GM21515 (cell line): ENCODE measurements at regions not wholly inside any gene's neighbourhood (a gene's known extent, or its start where the extent isn't known, plus 50 kb on each side); places are given as distances from the start of the nearest gene placed in this dataset.
"Not testable (repeated sequence)": the region's sequence is repeated elsewhere in the genome, so short reads cannot be mapped to it uniquely, and the experiment has no call there.

Source experiments
- ATAC-seq: cut with Tn5 transposase; IDR thresholded peaks from one replicate; pipeline ENCODE4 v1.9.1; 2021; ENCODE audit not compliant: unreplicated experiment

- no peak for ATAC-seq
These were observed 96.1 kb upstream of the DPT start for GRCh38 chr1:168825129-168825528.

GRCh38 chr1:168825820-168826219, 96.8 kb upstream of the DPT start:
- no peak for ATAC-seq

GRCh38 chr1:168826269-168826668, 97.3 kb upstream of the DPT start:
- ATAC-seq: no peak

DNA sequence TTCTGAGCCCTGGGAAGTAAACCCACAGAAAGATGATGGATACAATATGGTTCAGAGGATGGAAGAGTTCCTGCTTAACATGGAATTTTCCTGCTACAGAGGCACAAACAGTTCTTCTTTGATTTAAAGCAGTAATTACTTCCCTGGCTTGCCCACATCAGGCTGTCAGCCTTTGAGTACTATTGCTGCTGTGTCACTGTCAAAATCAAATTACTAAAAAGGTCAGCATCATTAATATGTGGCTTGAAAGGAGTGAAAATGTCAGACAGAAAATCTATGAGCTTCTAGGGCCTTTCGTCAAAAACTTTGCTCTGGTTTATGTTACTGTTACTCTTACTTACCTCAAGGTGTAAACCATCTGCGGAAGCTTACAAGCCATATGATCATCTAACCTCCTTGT, 98.6 kb upstream of the DPT start:
- no peak for ATAC-seq

- ATAC-seq: no peak
These were observed 100.9 kb upstream of the DPT start for GRCh38 chr1:168829876-168830275.

DNA sequence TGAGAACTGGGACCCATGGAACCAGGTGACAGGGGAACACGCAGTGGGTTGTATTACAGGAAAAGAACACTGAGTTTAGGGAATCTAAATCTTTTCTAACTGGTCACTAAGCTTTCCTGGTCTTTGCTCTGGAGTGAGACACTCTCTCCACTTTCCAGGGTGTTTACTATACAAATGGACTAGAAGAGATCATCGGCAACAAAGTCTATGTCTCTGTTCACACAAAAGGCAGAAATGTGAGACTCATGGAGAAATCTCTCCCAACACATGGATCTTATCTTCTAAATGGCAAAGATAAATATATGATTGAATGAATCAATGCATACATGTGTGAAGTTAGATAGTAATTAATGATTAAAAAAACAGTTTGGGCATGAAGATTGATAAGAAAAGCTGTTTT, 101.6 kb upstream of the DPT start:
- no peak for ATAC-seq

GRCh38 chr1:168832661-168833060, 103.7 kb upstream of the DPT start:
- no peak for ATAC-seq

DNA sequence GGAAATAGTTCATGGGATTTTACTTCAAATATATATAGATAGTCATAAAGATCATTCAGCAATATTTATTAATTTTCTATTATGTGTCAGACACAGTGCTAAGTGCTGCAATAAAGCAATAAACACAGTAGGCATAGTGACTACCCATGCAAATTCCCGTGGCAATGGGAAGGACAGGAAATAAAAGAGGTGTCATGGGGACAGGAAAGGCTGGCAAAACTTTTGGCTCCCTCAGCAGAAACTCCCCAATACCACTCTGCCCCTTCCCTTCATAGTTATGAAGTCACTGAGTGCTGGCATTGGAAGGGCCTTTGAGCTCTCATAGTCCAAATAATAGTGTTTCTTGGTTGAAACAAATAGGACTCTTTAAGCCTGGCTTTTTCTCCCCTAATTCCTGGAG, 104.4 kb upstream of the DPT start:
- ATAC-seq: no peak

DNA sequence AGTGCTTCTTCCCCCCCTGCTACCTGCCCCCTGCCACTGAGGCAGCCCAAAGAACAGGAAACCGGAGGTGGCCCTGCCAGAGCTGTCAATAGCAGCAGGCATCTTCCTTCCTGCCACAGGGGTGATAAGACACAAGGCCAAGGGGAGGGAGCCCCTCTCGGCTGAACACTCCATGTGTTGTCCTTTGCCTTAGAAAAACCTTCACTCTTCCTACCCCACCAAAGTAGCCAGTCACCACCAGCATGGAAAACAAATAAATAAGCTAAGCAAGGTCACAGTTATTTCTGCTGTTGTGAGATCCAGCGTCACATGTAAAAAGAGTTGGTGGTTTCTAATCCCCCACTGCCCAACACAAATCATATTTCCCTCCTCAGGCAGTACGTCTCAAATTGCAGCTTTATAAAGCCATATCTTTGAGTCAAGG, 104.8 kb upstream of the DPT start:
- ATAC-seq: no peak

GRCh38 chr1:168834225-168834872, 105.3 kb upstream of the DPT start:
- ATAC-seq: no peak

DNA sequence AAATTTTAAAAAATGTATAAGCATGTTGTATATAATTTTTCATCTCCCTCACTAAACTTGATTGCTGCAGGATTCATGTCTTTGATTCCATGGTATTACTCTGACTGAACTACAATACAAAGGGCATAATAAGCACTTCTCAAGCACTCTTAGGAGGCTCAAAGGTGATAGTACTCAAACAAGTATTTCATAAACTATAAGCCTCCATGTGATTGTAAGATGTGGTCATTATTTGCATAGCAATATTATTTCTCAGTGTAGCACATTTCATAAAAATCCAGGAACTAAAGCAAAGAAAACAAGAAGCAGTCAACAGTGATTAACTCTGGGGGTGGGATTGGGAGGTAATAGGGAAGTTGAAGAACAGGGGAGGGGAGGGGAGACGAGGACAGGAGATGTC, 106.2 kb upstream of the DPT start:
- no peak for ATAC-seq

- no peak for ATAC-seq
These were observed 106.8 kb upstream of the DPT start for GRCh38 chr1:168835791-168836190.

DNA sequence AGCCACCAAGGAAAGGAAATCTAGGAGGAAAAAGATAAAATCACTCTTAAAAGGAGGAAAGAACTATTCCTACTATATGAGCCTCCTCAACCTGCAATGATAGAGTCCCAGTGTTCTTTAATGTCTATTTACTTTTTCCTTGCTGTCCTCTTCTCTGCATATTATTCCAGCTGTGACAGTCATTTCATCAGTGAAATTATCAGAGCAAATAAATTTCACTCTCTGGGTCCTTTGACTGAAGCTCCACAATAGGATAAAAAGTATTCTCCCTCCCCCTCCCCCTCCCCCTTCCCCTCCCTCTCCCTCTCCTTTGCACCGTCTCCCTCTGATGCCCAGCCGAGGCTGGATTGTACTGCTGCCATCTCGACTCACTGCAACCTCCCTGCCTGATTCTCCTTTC, 107.5 kb upstream of the DPT start:
- ATAC-seq: no peak

DNA sequence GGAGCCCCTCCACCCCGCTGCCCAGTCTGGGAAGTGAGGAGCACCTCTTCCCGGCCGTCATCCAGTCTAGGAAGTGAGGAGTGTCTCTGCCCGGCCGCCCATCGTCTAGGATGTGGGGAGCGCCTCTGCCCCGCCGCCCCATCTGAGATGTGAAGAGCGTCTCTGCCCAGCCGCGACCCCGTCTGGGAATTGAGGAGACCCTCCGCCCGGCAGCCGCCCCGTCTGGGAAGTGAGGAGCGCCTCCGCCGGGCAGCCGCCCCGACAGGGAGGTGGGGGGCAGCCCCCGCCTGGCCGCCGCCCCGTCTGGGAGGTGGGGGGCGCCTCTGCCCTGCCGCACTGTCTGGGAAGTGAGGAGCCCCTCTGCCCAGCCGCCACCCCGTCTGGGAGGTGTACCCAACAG, 108.2 kb upstream of the DPT start:
- ATAC-seq: not testable (repeated sequence)

DNA sequence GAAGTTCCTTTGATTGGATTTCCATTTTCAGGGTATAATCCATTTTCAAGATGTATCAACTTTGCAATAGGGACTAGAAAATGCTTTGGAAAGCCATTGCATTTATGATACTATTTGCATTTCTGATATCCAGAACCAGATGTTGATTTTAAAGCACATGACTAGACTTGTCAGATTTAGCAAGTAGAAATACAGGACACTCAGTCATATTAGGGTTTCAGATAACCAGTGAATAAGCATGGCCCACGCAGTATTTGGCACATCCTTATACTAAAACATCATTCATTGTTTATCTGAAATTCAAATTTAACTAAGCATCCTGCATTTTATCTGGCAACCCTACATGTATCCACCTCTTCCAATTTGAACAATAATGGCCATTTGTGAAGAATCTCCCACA, 113.3 kb upstream of the DPT start:
- ATAC-seq: no peak

- no peak for ATAC-seq
These were observed 113.9 kb upstream of the DPT start for GRCh38 chr1:168842916-168843315.

- ATAC-seq: no peak
These were observed 114.4 kb upstream of the DPT start for GRCh38 chr1:168843401-168843800.

DNA sequence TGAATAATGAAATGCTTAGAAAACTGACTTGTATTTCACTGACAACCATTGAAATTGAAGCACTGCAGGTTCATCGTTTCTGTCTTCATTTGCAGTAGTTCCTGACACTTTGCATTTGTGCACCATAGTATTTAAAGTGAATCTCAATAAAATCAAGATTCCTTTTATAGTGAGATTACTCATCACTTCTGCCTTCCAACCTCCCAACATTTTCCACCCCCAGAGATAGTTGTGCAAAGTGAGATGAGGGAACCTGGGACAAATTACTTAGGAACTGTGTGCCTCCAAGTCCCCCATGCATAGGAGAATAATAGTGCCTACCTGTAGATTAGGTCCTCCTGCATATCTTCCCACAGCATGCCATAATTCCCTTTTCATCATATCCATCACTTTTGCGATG, 114.9 kb upstream of the DPT start:
- no peak for ATAC-seq

DNA sequence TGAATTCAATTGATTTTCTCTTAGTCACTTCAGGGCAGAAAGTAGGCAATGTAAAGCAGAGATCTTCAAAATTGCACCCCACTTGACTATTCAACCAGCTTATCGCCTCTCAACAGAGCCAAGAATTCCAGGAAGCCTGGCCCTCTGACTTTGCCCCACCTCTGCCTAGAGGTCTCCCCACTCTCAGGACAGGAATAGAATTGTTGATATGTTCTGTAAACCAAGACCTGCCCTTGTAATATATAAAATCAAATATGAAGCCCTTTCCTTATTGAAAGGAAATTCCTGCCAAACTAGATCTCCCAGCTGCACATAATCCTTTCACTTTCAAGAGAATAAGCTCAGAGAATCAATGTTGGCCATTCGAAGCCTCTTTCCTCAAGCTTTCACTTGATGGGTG, 116.1 kb upstream of the DPT start:
- ATAC-seq: no peak

DNA sequence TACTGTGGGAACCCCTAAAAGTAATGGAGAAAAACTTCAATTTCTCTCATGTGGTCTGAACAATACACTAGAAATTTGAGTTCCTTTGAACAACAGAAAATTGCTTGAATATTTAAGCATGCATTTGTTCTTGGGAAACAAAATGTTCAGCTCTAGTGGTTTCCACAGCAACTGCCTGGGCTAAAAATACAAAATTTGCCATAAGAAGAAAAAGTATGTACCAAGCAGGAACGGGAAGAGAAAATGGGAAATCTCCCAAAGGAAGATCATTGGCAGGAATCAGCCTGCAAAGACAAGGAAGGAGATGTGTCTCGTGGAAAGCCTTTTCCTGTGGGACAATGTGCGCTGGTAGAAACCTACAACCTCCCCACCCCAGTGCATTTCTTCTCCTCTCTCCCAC, 119.0 kb upstream of the DPT start:
- ATAC-seq: no peak

DNA sequence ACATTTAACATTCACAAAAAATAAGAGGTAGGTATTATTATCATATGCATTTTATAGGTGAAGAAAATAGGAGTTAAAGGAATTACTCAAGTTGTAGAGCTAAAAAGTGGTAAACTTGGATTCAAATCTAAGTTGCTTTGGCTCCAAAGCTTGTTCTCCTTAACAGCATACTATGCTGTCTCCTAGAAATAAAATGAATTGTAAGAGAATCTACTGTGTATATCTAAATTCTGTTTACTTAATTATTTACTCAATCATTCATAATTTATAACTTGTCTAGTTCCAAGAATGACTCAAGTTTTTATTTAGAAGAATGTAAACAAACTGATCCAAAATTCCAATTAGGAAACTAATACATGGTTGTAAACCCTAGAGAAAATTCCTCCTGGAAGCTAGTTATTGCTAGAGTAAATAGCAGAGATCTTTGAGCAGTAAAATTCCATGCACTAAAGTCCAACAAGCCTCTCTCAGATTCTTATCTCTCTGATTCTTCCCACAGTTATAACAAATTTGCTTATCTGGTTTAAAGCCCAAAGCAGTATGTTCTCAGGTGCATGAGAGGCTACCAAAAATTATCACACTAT, 132.5 kb upstream of the DPT start:
- ATAC-seq: no peak

DNA sequence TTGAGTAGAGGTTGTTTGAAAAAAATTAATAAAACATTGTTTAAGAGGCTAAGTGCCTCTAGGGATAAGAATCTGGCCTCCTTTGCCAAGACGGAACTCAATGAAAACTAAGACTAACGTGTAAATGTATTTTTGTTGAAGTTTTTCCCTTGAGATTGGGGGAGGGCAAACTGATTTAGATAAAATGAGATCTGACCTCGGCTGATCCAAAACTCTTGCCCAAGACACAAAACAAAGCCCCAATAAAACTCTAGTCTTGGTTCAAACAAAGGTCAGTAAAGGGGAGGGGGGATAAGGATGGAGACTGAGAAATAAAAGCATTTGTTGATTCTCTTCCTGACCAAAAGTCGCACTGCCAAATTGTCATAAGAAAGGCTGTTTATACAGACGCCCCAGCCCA, 134.8 kb upstream of the DPT start:
- ATAC-seq: no peak

- ATAC-seq: no peak
These were observed 135.3 kb upstream of the DPT start for GRCh38 chr1:168864266-168864665.
